ENCODE measurements at regions not wholly inside any gene's neighbourhood (a gene's known extent, or its start where the extent isn't known, plus 50 kb on each side); places are given as distances from the start of the nearest gene placed in this dataset.

GRCh38 chr3:43180027-43180426 lies 74.1 kb upstream of the POMGNT2 start:
- 0% methylated on average over 1 of the region's 4 CpGs; no CpG with 5 or more reads in 1 of the 2 experiments for WGBS, 2 experiments (ENCODE audit: extremely low coverage in 2 of 2, insufficient read length in 1 of 2)
- H4K20me1 ChIP-seq (ENCODE audit: insufficient read depth, low read length) = no peaks in the 10 kb centered on the region
- ATAC-seq (ENCODE audit: low read depth) (peak; percentile 94), DNase-seq (peak; percentile 96)
- dilution Hi-C loops (cut with HindIII; ENCODE audit: low sequenced_read_pairs, unreplicated experiment) (no loop called here), intact Hi-C loops (cut with micrococcal nuclease) (no loop called here), in situ Hi-C loops (cut with MboI; ENCODE audit: low sequenced_read_pairs) (no loop called here)
- H3K4me2 ChIP-seq (ENCODE audit: low read depth, low read length) = peak overlapping the region; percentile 7; the same call in 1 of the 2 replicates
- ChIA-PET CTCF (interaction anchor here (0.6 to 1.3 kb wide), 3 partner anchors 11 to 17 kb away, joined by 3 to 4 read pairs (median 3); no protein-coding TSS in a partner anchor), POLR2A (ENCODE audit: unreplicated experiment) (no interaction called here)
- peak overlapping the region; percentile 95 for H2BK20ac ChIP-seq (ENCODE audit: low read depth, low read length)
- peak overlapping the region; percentile 80; the same call in 1 of the 2 replicates for H3K23ac ChIP-seq (ENCODE audit: low read depth, low read length)
- no peak for TF ChIP-seq FOS (IDR thresholded peaks at IDR 0.05; ENCODE audit: low read depth, low read length)
- peak; percentile 93 for TF ChIP-seq CEBPB (IDR thresholded peaks at IDR 0.05; ENCODE audit: low read depth, low read length)
- no peak for TF ChIP-seq ELK1 (IDR thresholded peaks at IDR 0.05; ENCODE audit: borderline replicate concordance, low read depth, low read length)
- TF ChIP-seq MXI1 (IDR thresholded peaks at IDR 0.05; ENCODE audit: borderline replicate concordance, low read depth, low read length) = no peak
- TF ChIP-seq BHLHE40 (IDR thresholded peaks at IDR 0.05; ENCODE audit: low read depth, low read length) = no peak
- peak; percentile 59 for TF ChIP-seq RCOR1 (IDR thresholded peaks at IDR 0.05; ENCODE audit: insufficient replicate concordance, low read length)
- TF ChIP-seq MAFK (IDR thresholded peaks at IDR 0.05; ENCODE audit: low read depth, low read length) = 0 out of 2 replicates have a peak, but pooled peaks have one; percentile 17
- 0 out of 2 replicates have a peak, but pooled peaks have one; percentile 50 for TF ChIP-seq MAZ (IDR thresholded peaks at IDR 0.05; ENCODE audit: borderline replicate concordance, low read depth, low read length)
- TF ChIP-seq POLR2A (IDR thresholded peaks at IDR 0.05; ENCODE audit: low read depth, low read length) = no peak
- peaks cover 33% of the 10 kb centered on the region for H3K9me1 ChIP-seq (ENCODE audit: insufficient read depth, low read length)
- no TSS peak for BruUV-seq (replicated peaks)
- peak overlapping the region; percentile 78 for H2BK5ac ChIP-seq (ENCODE audit: low read depth, low read length, poor library complexity, severe bottlenecking)
- peak overlapping the region; percentile 68 for H3K27ac ChIP-seq (ENCODE audit: insufficient read depth, low read length)
- peak overlapping the region; percentile 28 to 90 for H4K8ac ChIP-seq (ENCODE audit: low read depth in 2 of 2, low read length in 2 of 2)
- H3K4me3 ChIP-seq (ENCODE audit: insufficient read depth, low read depth, low read length) = no peak overlapping the region
- H3K14ac ChIP-seq (replicated peaks; ENCODE audit: low read depth, low read length) = peak overlapping the region; percentile 95
- no peaks in the 10 kb centered on the region for H3K36me3 ChIP-seq (ENCODE audit: control insufficient read depth, insufficient read depth, low read length)
- H3K27me3 ChIP-seq (ENCODE audit: control insufficient read depth, insufficient read depth, low read length) = no peaks in the 10 kb centered on the region
- peak overlapping the region; percentile 98 for H2BK120ac ChIP-seq (ENCODE audit: low read depth, low read length)
- peak overlapping the region; percentile 99; the same call in 1 of the 2 replicates for H2AK5ac ChIP-seq (ENCODE audit: low read depth, low read length)
- no peak overlapping the region for H3K9ac ChIP-seq (ENCODE audit: low read depth, low read length)
- no peaks in the 10 kb centered on the region for H3K9me3 ChIP-seq (ENCODE audit: control insufficient read depth, insufficient read depth, low read length)
- peak overlapping the region; percentile 6 for H2AFZ ChIP-seq (replicated peaks; ENCODE audit: low read length, poor library complexity)
- H3K56ac ChIP-seq (ENCODE audit: extremely low read depth, insufficient read depth, low read length) = peak overlapping the region; percentile 46; the same call in 1 of the 2 replicates
- H2AK9ac ChIP-seq (replicated peaks; ENCODE audit: low read depth, low read length, poor library complexity) = peak overlapping the region; percentile 77
- peak overlapping the region; percentile 70; the same call in 1 of the 2 replicates for H3K18ac ChIP-seq (ENCODE audit: low read depth, low read length)
- H3K4ac ChIP-seq (ENCODE audit: low read depth, low read length) = peak overlapping the region; percentile 97
- H3K79me1 ChIP-seq (ENCODE audit: low read depth in 1 of 2, low read length in 2 of 2) = peaks cover 0 to 25% of the 10 kb centered on the region in 2 experiments; a peak in 2 of 4 replicates
- peaks cover 18% of the 10 kb centered on the region for H3K4me1 ChIP-seq (ENCODE audit: control insufficient read depth, insufficient read depth, low read length)
- peak overlapping the region; percentile 68; the same call in 1 of the 2 replicates for H4K5ac ChIP-seq (ENCODE audit: low read depth, low read length)
- H2BK15ac ChIP-seq (ENCODE audit: low read depth, low read length) = peak overlapping the region; percentile 94; the same call in 2 of the 3 replicates
- H4K91ac ChIP-seq (ENCODE audit: insufficient read depth, low read depth, low read length) = peak overlapping the region; percentile 89

All from IMR-90 (cell line).